HG03378 (cell line): ENCODE measurements at regions not wholly inside any gene's neighbourhood (a gene's known extent, or its start where the extent isn't known, plus 50 kb on each side); places are given as distances from the start of the nearest gene placed in this dataset.

Experiments used
- ATAC-seq: cut with Tn5 transposase; IDR thresholded peaks from one replicate; pipeline ENCODE4 v1.9.1; 2021; ENCODE audit warnings: mild to moderate bottlenecking, moderate library complexity; ENCODE audit not compliant: unreplicated experiment

DNA sequence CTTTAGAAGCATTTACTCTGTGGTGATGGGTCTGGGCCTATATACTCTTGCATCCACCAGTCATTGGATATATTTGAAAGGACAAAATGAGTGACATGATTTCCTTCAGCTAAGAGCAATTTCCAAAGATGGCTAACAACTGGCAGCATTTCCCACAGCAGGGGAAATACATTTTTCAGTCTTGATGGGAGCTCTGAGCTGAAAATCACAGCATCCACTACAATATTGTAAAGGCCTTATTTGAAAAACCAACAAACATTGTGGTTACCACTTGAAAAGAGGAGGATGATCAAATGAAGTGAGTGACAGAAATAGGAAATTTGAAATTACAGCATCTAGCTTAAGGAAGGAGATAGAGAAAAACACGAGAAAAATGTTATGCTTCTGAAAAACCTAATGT is 705.0 kb upstream of the EPHA7 start:
- ATAC-seq, result no peak

DNA sequence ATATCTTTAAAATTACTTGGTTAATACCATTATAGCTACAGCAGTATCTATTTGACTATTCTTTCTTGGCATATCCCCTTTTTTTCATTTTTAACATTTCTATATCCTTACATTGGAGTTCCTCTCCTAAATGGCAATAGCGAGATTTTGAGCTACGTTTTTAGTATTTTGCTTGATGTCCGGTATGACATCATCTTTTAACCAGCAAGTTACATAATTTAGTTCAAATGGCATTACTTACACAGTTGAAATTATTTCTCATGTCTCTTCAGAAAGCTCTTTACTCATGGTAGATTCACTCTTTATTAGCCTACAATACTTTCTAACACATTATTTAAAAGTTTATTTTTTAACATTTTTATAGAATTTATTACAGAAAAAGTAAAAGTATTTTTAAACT is 701.7 kb upstream of the EPHA7 start:
- ATAC-seq, result no peak

DNA sequence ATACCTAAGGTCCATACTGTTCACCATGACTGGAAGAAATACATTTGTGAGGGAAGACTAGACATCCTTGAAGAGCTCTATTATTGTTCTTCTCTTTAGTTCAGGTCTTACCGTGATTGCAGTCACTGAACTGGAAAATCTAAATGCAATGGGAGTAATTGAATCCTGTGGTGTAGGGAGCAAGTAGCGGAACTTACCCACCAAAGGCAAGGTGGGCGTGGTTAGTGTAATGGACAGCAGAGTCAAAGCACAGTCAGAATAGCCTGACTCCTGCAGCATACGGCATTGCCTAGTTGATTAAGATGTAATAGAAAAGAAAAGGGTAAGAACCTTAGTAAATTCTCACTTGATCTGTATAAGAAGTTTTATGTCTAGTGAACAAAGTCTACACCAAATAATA is 679.7 kb upstream of the EPHA7 start:
- ATAC-seq, result no peak

DNA sequence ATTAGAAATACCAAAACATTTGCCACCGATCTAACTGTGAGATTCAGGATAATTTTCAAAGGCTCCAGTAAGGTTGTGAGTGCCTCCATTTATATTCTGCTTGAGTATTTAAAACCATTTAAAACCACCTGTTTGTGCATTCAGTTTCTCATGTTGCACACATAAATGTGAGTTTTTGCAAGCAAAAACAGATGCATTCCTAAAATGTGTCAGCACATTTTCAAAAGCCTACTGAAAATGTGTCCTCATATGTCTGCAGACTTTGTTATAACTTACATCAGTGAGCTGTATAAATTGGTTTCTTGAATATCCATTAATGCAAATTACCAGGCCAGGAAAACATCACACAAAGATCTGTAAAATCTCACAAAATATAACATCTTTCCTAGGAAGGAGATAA is 676.6 kb upstream of the EPHA7 start:
- ATAC-seq, result no peak

DNA sequence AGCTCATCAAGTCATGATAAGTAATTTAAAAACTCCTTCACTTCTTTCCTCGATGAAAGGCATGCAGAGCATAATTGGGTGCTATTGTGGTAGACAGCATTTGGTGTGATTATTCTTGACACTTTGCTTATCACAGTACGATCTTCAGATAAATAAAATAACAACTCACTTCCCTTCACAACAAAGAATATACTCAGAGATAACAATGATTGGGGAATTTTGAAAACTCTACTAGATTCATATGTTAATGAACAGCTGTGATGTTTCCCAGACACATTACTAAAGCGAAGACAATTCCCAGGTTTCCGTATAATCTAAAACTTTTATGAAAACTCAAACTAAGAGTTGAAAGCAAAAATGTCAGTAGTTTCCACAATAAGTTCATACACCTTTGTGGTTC is 670.6 kb upstream of the EPHA7 start:
- ATAC-seq, result no peak

DNA sequence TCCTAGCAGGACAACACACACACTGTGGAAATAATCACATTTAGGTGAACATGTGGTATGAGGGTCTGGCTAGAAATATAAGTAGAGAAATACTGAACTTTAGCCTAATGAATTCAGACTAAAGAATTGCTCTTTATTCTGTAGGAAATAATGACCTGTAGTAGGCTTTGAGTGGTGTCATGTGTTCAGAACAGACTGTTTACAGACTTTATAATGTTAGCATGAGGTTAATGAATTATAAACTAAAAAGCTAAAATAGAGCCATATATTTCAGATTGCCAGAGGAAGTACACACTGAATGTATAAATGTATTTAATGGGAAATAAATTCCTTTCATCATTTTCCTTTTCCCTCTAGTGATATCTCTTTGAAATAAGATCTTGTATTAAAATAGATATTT is 669.5 kb upstream of the EPHA7 start:
- no peak for ATAC-seq

DNA sequence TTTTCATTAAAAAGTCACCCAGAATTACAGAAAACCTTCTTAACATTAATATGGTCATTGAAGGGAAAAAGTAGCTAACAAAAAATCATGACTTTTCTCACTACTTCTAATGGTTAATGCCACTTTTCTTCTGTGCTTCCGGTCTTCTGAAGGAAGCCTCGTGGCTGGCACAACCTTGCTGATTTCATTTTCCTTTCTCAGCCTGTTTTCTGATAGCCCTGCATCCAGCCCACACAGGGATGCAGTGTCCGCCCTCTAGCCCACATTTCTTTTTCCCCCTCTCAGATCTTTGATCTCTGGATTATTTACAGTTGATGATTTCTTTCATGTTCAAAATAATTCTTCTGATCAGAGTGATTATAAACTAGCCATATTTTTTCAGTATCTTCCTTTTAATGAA is 655.4 kb upstream of the EPHA7 start:
- ATAC-seq, result no peak

DNA sequence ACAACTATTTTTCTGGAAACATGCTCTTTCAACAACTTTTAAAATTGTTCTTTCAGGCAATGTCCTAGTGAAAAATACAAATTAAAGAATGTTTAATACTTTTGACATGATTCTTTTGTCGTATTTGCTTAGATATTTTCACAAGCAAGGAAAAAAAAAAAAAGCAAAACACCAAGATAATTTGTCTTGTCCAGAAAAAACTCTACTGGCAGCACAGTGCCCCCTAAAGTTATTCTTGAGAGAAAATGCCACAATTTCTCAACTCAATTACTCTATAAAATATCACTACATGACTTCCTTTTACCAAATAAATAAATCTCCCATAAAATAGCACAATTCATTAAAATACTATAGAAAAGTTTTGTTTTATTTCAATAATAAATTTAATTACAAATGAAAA is 652.5 kb upstream of the EPHA7 start:
- no peak for ATAC-seq

DNA sequence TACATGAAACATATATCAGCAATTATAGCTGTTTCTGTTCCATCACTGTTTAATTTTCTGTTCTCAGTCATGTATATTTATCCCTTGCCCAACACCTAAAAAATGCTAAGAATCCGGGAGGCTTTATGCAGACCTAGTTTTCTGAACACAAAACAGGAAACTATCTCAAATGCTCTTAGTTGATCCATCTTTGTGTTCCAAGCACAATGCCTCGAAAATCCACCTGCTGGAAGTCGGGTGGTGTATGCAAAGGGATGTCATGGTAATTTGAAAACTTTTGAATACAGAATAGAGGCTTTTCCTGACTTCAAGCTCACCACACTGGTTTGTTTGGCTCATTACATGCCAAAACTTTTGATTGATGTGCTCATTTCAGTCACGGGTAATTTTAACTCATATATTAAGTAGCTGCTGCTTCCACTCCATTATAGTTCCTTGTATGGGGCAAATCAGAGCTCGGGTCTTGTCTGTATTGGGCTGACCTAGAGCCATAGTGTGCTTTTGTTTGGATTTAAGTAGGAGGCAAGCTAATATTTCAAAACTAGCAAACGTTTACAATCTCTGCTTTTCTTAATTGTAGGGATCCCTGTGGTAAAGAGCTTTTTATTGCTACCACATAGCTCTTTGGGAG is 646.5 kb upstream of the EPHA7 start:
- ATAC-seq, result no peak

DNA sequence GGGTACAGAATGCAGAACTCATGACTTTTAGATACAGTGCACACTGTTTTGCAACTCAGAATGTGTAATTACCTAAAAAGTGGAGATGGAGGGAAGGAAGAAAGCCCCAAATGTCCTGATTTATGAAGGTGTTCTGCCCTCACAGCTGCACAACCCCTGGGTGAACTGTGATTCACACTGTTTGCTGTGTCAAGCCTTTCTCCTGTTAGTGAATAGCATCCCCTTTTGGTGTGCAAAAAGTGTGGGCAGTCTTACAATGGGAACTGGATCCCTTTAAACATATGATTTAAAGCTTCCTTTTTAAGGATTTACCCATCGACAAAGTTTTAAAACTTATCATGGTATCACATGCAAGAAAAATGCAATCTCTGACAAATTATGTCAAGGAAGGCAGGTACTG is 633.4 kb upstream of the EPHA7 start:
- ATAC-seq, result no peak

DNA sequence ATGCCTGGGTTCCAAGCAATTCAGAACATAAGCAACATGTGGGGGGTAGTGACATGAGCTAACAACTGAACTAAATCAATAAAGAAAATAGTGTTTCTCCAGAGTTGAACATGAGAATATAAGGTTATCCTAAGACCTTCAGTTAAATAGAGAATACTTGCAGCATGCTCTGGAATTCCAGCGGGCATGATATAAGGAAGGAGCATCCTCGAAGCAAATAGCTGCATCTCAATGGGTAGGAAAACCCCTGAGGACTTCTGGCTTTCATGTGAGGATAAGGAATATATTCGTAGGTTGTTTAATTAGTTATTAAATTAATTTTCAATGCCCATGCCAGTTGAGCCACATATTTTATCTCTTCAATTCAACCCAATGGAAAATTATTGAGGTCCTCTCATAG is 631.2 kb upstream of the EPHA7 start:
- no peak for ATAC-seq

DNA sequence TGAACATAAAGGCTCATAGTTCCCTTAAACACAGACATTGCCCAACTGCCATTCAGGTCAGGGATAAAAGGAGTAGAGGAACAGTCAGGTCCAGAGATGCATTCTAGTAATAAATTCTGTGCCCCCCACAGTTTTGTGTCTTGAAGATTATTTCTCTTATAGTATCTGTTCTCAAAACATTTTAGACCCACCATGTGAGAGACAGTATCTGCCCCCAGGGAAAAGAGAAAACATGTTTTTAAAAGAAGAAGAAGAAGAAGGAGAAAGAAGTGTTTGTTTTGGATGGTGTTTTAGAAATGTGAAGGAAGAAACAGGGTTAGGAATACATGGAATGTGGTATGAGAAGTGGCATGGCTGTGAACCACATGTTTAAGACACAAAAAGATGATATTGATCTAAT is 629.6 kb upstream of the EPHA7 start:
- no peak for ATAC-seq

DNA sequence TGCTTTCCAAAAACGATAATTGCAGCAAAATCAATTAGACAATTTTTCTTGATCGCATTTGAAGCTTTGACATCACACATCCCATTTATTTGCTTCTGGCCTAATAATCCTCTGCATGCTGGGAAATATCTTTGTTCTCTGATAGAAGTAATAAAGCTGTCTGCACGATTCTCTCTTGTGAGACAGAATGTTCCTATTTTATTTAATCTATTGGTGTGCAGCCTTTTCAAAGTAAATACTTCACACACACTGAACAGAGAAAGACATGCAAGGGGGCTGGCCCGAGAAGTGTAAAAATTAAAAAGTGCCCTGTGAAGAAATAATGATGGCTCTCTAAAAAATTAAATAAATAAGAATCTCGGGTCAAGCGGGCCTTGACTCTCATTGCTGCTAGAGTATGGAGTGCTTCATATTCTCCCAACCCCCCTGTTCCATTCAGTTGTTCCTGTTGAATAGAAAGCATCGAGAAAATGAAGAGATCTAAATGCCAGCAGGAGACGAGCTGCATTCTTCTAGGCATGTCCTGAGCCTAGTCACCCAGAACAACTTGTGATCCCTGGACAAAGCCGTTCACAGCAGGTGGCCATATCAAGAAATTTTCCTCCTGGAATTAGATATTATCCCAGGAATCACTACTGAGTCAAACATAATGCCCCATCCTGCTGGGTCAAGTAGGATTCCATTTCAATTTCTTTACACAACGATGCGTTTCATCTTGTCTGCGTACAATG is 625.9 kb upstream of the EPHA7 start:
- ATAC-seq, result no peak

DNA sequence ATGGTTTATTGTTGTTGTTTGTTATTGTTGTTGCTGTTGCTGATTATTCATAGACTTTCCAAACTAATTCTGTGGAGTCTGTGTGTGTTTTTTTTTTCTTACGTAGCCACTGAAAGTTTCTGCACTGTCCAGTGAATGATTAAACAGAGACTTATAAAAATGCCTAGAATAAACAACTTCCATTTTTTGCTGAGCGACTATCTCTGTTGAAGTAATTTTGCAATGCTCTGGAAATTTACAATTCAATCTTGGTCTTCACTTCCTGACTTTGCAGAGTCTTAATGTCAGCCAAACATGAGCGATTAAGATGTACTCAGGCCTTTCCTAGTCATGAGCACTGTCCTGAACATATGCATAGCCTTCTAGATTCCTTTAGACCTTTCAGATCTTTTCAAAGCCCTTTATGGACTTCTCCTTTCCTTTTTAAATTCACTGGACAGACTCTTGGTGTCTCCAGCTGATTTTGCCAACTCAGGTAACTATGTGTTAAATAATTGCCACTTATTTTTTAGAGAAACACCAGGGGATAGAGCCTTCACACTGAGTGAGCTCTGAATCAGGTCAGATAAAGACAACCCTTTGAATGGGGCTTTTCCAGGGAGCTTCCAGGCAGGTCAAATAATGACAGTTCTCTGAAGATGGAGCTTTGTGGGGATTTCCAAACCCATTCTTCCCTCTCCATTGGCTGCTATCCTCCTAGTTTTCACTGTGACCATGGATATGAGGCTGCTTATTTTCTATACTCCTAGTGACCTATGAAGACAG is 622.8 kb upstream of the EPHA7 start:
- no peak for ATAC-seq

DNA sequence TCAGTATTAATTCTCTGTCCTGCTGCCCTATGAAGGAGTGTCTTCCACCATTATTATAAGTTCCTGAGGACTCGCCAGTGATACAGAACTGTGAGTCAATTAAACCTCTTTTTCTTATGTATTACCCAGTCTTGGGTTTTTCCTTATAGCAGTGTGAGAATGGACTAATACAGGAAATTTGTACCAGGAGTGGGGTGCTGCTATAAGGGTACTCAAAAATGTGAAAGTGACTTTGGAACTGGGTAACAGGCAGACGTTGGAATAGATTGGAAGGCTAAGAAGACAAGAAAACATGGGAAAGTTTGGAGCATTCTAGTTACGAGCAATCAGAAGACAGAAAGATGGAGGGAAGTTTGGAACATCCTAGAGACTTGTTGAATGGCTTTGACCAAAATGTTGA is 616.7 kb upstream of the EPHA7 start:
- no peak for ATAC-seq

DNA sequence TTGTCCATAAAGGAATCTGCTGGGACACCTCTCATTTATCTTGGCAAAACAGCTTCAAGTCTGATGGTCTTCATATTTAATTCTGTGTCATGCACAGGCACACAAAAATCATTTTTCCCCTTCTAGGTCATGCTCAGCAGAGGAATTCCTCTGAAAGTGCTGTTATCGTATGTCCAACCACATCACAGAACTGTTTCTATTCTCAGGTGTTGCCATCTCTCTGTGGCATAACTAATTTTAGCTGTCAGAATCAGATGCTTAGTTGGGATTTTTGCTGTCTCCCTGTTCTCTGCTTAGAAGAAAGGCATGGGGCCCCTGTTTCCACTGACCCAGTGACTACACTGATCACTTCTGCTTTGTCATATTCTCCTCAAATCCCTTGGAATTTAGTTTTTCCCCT is 608.0 kb upstream of the EPHA7 start:
- ATAC-seq, result no peak

DNA sequence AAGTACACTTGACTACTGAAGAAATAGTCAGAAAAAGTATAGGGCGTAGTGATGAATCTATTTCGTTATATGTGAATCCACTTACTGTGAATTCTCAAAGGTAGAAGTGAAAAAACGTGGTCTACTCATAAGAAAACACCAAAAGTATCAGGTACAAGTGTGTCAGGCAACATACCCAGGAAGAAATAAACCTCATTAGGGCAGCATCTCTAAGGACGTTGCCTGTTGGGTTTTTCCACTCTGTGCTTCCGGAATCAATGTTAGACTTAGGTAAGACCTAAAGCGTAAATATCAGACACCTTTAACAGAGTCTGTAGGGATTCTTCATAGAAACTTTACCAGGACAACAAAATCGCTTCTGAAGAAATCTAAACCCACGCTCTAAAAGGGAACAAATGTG is 607.2 kb upstream of the EPHA7 start:
- ATAC-seq, result no peak

DNA sequence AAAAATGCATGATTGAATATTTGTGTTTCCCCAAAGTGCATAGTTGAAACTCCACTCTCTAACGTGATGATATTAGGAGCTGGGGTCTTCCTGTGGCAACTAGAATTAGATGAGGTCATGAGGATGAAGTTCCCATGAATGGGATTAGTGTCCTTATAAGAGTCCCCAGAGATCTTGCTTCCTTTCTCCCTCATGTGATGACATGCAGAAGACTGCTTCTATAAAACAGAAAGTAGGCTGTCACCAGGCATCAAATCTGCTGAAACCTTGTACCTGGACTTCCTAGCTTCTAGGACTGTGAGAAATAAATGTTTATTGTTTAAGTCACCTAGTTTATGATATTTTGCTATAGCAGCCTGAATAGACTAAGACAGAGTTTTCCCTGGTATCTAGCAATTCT is 586.5 kb upstream of the EPHA7 start:
- no peak for ATAC-seq

DNA sequence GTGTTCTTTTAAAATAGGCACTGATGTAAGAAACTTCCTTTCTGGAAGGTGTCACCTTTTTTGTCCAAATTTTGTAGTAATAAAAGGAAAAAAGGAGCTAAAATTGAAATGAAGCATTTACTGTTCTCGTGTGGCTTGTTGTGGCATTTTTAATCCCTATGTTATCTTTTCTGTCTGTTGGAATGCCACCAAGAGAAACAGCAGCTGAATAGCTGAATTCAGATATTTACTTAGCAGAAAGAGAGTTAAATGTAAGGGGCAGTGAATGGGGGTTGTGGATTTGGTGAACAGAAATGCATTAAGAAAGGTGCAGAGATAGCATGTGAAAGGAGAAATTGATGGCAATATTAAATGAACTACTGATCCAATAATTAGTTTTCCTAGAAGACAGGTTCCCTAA is 573.6 kb upstream of the EPHA7 start:
- no peak for ATAC-seq

DNA sequence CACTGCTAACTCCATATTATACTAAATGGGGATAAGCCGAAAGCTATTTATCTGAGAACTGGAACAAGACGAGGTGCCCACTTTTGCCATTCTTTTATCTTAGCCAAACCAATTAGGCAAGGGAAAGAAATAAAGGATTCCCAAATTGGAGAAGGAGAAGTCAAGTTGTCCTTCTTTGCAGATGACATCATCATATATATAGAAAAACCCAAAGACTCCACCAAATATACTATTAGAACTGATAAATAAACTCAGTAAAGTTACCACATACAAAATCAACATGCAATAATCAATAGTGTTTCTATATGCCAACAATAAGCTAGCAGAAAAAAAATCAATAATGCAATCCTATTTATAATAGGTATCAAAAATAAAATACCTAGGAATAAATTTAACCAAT is 570.3 kb upstream of the EPHA7 start:
- no peak for ATAC-seq

DNA sequence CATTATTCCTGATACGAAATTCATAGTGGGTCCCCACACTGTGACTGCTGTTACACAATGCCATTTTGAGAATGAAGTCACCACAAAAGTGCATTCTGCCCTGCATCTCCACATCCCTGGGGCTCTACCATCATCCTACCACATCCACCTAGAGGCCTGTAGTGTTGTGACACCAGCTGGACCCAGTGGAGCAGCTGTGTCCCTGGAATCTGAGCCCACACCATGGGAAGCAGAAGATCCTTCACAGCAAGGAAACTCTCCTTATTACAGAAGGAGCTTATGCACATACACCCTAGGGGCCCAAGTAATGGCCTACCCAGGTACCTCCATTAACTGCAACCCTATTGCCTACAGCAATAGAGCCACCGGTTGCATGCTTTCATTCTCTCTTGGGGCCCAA is 566.6 kb upstream of the EPHA7 start:
- no peak for ATAC-seq

DNA sequence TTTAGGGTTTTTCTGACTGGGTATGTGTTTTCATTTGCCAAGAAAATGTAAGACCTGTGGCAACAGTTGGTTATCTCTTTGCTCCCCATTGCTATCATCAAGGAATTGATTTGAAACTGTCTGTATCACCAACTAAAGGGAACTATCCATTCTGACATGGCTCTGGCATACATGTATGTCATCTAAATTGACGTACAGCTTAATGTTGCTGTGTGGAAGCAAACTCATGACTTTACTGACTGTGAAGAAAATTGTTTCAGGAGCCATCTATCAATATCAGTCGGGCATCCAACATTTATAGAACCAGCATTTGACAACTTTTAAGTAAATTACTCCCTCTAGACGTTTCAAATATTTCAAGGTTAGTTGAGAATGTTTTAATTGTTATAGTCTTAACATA is 555.8 kb upstream of the EPHA7 start:
- no peak for ATAC-seq
